ENCODE measurements at regions not wholly inside any gene's neighbourhood (a gene's known extent, or its start where the extent isn't known, plus 50 kb on each side); places are given as distances from the start of the nearest gene placed in this dataset.
"Not testable (repeated sequence)": the region's sequence is repeated elsewhere in the genome, so short reads cannot be mapped to it uniquely, and the experiment has no call there.

- no peak for DNase-seq (ENCODE audit: low spot score)
Observed at GRCh38 chrX:40949071-40949470, 136.2 kb upstream of the USP9X start.

GRCh38 chrX:40950546-40950945 is 134.7 kb upstream of the USP9X start:
- no peak for DNase-seq (ENCODE audit: low spot score)

- DNase-seq (ENCODE audit: low spot score): not testable (repeated sequence)
Observed at GRCh38 chrX:40951407-40951806, 133.8 kb upstream of the USP9X start.

GRCh38 chrX:40952855-40953254 is 132.4 kb upstream of the USP9X start:
- DNase-seq (ENCODE audit: low spot score): no peak

GRCh38 chrX:40953369-40953768 is 131.9 kb upstream of the USP9X start:
- no peak for DNase-seq (ENCODE audit: low spot score)

- no peak for DNase-seq (ENCODE audit: low spot score)
Observed at GRCh38 chrX:40960041-40960440, 125.2 kb upstream of the USP9X start.

- no peak for DNase-seq (ENCODE audit: low spot score)
Observed at GRCh38 chrX:40962793-40963407, 122.3 kb upstream of the USP9X start.

GRCh38 chrX:40964008-40964407 is 121.2 kb upstream of the USP9X start:
- no peak for DNase-seq (ENCODE audit: low spot score)

- DNase-seq (ENCODE audit: low spot score): no peak
Observed at GRCh38 chrX:40964633-40965586, 120.3 kb upstream of the USP9X start.

GRCh38 chrX:40966213-40966820 is 118.9 kb upstream of the USP9X start:
- DNase-seq (ENCODE audit: low spot score): no peak

- DNase-seq (ENCODE audit: low spot score): no peak
Observed at GRCh38 chrX:40968180-40968579, 117.1 kb upstream of the USP9X start.

- no peak for DNase-seq (ENCODE audit: low spot score)
Observed at GRCh38 chrX:40971736-40972135, 113.5 kb upstream of the USP9X start.

GRCh38 chrX:40973619-40974018 is 111.6 kb upstream of the USP9X start:
- no peak for DNase-seq (ENCODE audit: low spot score)

GRCh38 chrX:40975951-40976350 is 109.3 kb upstream of the USP9X start:
- DNase-seq (ENCODE audit: low spot score): no peak

- DNase-seq (ENCODE audit: low spot score): no peak
Observed at GRCh38 chrX:40976981-40977380, 108.3 kb upstream of the USP9X start.

GRCh38 chrX:40984962-40985361 is 100.3 kb upstream of the USP9X start:
- DNase-seq (ENCODE audit: low spot score): no peak

- DNase-seq (ENCODE audit: low spot score): no peak
Observed at GRCh38 chrX:40987413-40987812, 97.8 kb upstream of the USP9X start.

GRCh38 chrX:40988100-40988499 is 97.1 kb upstream of the USP9X start:
- no peak for DNase-seq (ENCODE audit: low spot score)

GRCh38 chrX:40993395-40993794 is 91.8 kb upstream of the USP9X start:
- not testable (repeated sequence) for DNase-seq (ENCODE audit: low spot score)

- peak; percentile 43 for DNase-seq (ENCODE audit: low spot score)
Observed at GRCh38 chrX:40996886-40997530, 88.2 kb upstream of the USP9X start.

GRCh38 chrX:40998123-40998522 is 87.1 kb upstream of the USP9X start:
- no peak for DNase-seq (ENCODE audit: low spot score)

- DNase-seq (ENCODE audit: low spot score): no peak
Observed at GRCh38 chrX:41001327-41001726, 83.9 kb upstream of the USP9X start.

Measured in cerebellar cortex (tissue), 1 donor.